ENCODE measurements at regions not wholly inside any gene's neighbourhood (a gene's known extent, or its start where the extent isn't known, plus 50 kb on each side); places are given as distances from the start of the nearest gene placed in this dataset.

GRCh38 chrX:42247241-42247640 is 323.9 kb upstream of the CASK start:
- H3K36me3 Mint-ChIP-seq (ENCODE audit: low read depth, unreplicated experiment), result no peaks in the 10 kb centered on the region

GRCh38 chrX:42246814-42247213 is 323.5 kb upstream of the CASK start:
- no peaks in the 10 kb centered on the region for H3K36me3 Mint-ChIP-seq (ENCODE audit: low read depth, unreplicated experiment)
- H3K9me3 ChIP-seq (ENCODE audit: insufficient read depth, low read depth, low read length), result no peaks in the 10 kb centered on the region
- H3K9me3 Mint-ChIP-seq (ENCODE audit: unreplicated experiment), result no peaks in the 10 kb centered on the region
- no peak for DNase-seq (ENCODE audit: low read depth)
- H3K4me3 ChIP-seq (ENCODE audit: insufficient read depth, low read depth, low read length), result peak overlapping the region; percentile 17
- no peaks in the 10 kb centered on the region for H4K20me1 ChIP-seq (ENCODE audit: insufficient read depth, low read length)
- H3K9ac ChIP-seq (ENCODE audit: low read length), result no peak overlapping the region
- peaks cover 4% of the 10 kb centered on the region for H3K4me1 Mint-ChIP-seq (ENCODE audit: low read depth, unreplicated experiment)
- no peaks in the 10 kb centered on the region for H3K79me2 ChIP-seq (ENCODE audit: insufficient read depth, low read length)
- H3K27ac ChIP-seq (ENCODE audit: low read depth, low read length), result no peak overlapping the region
- peak overlapping the region; percentile 67 for H3K4me2 ChIP-seq (ENCODE audit: low read length)
- FAIRE-seq, result peak; percentile 75
- H3K27ac Mint-ChIP-seq (ENCODE audit: unreplicated experiment), result no peak overlapping the region
- no peaks in the 10 kb centered on the region for H3K27me3 Mint-ChIP-seq (ENCODE audit: low read depth, unreplicated experiment)
- H3K27me3 ChIP-seq (ENCODE audit: insufficient read depth, low read length), result no peaks in the 10 kb centered on the region
- H3K4me3 Mint-ChIP-seq (ENCODE audit: unreplicated experiment), result no peak overlapping the region
- TF ChIP-seq EZH2 (IDR thresholded peaks at IDR 0.05; ENCODE audit: insufficient read depth, low read length), result no peak
- TF ChIP-seq, protein P1, sequence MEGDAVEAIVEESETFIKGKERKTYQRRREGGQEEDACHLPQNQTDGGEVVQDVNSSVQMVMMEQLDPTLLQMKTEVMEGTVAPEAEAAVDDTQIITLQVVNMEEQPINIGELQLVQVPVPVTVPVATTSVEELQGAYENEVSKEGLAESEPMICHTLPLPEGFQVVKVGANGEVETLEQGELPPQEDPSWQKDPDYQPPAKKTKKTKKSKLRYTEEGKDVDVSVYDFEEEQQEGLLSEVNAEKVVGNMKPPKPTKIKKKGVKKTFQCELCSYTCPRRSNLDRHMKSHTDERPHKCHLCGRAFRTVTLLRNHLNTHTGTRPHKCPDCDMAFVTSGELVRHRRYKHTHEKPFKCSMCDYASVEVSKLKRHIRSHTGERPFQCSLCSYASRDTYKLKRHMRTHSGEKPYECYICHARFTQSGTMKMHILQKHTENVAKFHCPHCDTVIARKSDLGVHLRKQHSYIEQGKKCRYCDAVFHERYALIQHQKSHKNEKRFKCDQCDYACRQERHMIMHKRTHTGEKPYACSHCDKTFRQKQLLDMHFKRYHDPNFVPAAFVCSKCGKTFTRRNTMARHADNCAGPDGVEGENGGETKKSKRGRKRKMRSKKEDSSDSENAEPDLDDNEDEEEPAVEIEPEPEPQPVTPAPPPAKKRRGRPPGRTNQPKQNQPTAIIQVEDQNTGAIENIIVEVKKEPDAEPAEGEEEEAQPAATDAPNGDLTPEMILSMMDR (IDR thresholded peaks at IDR 0.05; ENCODE audit: insufficient read depth, low read depth, low read length), result no peak
- no peak overlapping the region for H2AFZ ChIP-seq (ENCODE audit: low read depth, low read length)
- H3K36me3 ChIP-seq (ENCODE audit: insufficient read depth, low read length), result no peaks in the 10 kb centered on the region
- no peaks in the 10 kb centered on the region for H3K4me1 ChIP-seq (ENCODE audit: insufficient read depth, low read length)

More at GRCh38 chrX:42247241-42247640, 323.9 kb upstream of the CASK start:
- H3K79me2 ChIP-seq (ENCODE audit: insufficient read depth, low read length), result no peaks in the 10 kb centered on the region
- no peaks in the 10 kb centered on the region for H4K20me1 ChIP-seq (ENCODE audit: insufficient read depth, low read length)
- H3K27me3 Mint-ChIP-seq (ENCODE audit: low read depth, unreplicated experiment), result no peaks in the 10 kb centered on the region
- H3K4me1 ChIP-seq (ENCODE audit: insufficient read depth, low read length), result no peaks in the 10 kb centered on the region
- no peaks in the 10 kb centered on the region for H3K9me3 ChIP-seq (ENCODE audit: insufficient read depth, low read depth, low read length)
- no peaks in the 10 kb centered on the region for H3K4me1 Mint-ChIP-seq (ENCODE audit: low read depth, unreplicated experiment)
- no peaks in the 10 kb centered on the region for H3K36me3 ChIP-seq (ENCODE audit: insufficient read depth, low read length)
- H3K4me3 Mint-ChIP-seq (ENCODE audit: unreplicated experiment), result no peak overlapping the region
- H3K9me3 Mint-ChIP-seq (ENCODE audit: unreplicated experiment), result no peaks in the 10 kb centered on the region
- H3K9ac ChIP-seq (ENCODE audit: low read length), result no peak overlapping the region
- peak; percentile 10 for DNase-seq (ENCODE audit: low read depth)
- no peak overlapping the region for H3K4me3 ChIP-seq (ENCODE audit: insufficient read depth, low read depth, low read length)
- no peak overlapping the region for H3K27ac ChIP-seq (ENCODE audit: low read depth, low read length)
- no peak overlapping the region for H2AFZ ChIP-seq (ENCODE audit: low read depth, low read length)
- peak; percentile 89 for FAIRE-seq
- H3K27me3 ChIP-seq (ENCODE audit: insufficient read depth, low read length), result no peaks in the 10 kb centered on the region
- H3K27ac Mint-ChIP-seq (ENCODE audit: unreplicated experiment), result no peak overlapping the region
- TF ChIP-seq, protein P1 (IDR thresholded peaks at IDR 0.05; ENCODE audit: insufficient read depth, low read depth, low read length), result no peak
- no peak for TF ChIP-seq EZH2 (IDR thresholded peaks at IDR 0.05; ENCODE audit: insufficient read depth, low read length)
- H3K4me2 ChIP-seq (ENCODE audit: low read length), result peak overlapping the region; percentile 67

GRCh38 chrX:42242004-42242403 is 318.6 kb upstream of the CASK start:
- Histone ChIP-seq H3K79me2 (ENCODE audit: insufficient read depth, low read length) (no peaks in the 10 kb centered on the region), H2AFZ (ENCODE audit: low read depth, low read length) (no peak overlapping the region), H4K20me1 (ENCODE audit: insufficient read depth, low read length) (no peaks in the 10 kb centered on the region), H3K27me3 (ENCODE audit: insufficient read depth, low read length) (no peaks in the 10 kb centered on the region), H3K36me3 (ENCODE audit: insufficient read depth, low read length) (no peaks in the 10 kb centered on the region), H3K9ac (ENCODE audit: low read length) (no peak overlapping the region), H3K9me3 (ENCODE audit: insufficient read depth, low read depth, low read length) (no peaks in the 10 kb centered on the region), H3K4me1 (ENCODE audit: insufficient read depth, low read length) (no peaks in the 10 kb centered on the region), H3K27ac (ENCODE audit: low read depth, low read length) (no peak overlapping the region), H3K4me2 (ENCODE audit: low read length) (no peak overlapping the region), H3K4me3 (ENCODE audit: insufficient read depth, low read depth, low read length) (no peak overlapping the region)
- TF ChIP-seq EZH2 (IDR thresholded peaks at IDR 0.05; ENCODE audit: insufficient read depth, low read length), result no peak
- TF ChIP-seq, protein P1 (IDR thresholded peaks at IDR 0.05; ENCODE audit: insufficient read depth, low read depth, low read length), result no peak
- no peak overlapping the region for H3K4me3 Mint-ChIP-seq (ENCODE audit: unreplicated experiment)
- H3K4me1 Mint-ChIP-seq (ENCODE audit: low read depth, unreplicated experiment), result peaks cover 17% of the 10 kb centered on the region
- H3K27me3 Mint-ChIP-seq (ENCODE audit: low read depth, unreplicated experiment), result no peaks in the 10 kb centered on the region
- H3K36me3 Mint-ChIP-seq (ENCODE audit: low read depth, unreplicated experiment), result no peaks in the 10 kb centered on the region
- FAIRE-seq (no peak), DNase-seq (ENCODE audit: low read depth) (no peak)
- peaks cover 4% of the 10 kb centered on the region for H3K9me3 Mint-ChIP-seq (ENCODE audit: unreplicated experiment)
- H3K27ac Mint-ChIP-seq (ENCODE audit: unreplicated experiment), result no peak overlapping the region
